GM23338 (cell line): ENCODE measurements at regions not wholly inside any gene's neighbourhood (a gene's known extent, or its start where the extent isn't known, plus 50 kb on each side); places are given as distances from the start of the nearest gene placed in this dataset.

Source experiments
- CREB1 ChIP-seq: fragments of 250-450 bp; sonication (Bioruptor Pico); IDR thresholded peaks from 2 replicates; pipeline ENCODE4 v1.5.0; 2020; ENCODE audit warnings: low read depth, mild to moderate bottlenecking, moderate library complexity
- EZH2phosphoT487 ChIP-seq: fragments of 200-600 bp; sonication (generic); IDR thresholded peaks from one replicate; pipeline ENCODE4 v1.8.1; 2018; ENCODE audit warnings: antibody characterized with exemption; ENCODE audit not compliant: unreplicated experiment
- POLR2AphosphoS5 ChIP-seq: IDR thresholded peaks from 2 replicates; pipeline ENCODE4 v1.6.1; 2016; ENCODE audit warnings: antibody characterized with exemption, low read depth
- ZNF331 ChIP-seq: fragments of 250-450 bp; sonication (Bioruptor Pico); IDR thresholded peaks from 2 replicates; pipeline ENCODE4 v1.5.0; 2020; ENCODE audit warnings: low read depth, mild to moderate bottlenecking, moderate library complexity
- TF ChIP-seq, protein P1 (sequence below), 2 experiments: fragments of 200-600 bp in 1 of 2; sonication (generic) in 1 of 2; conservative IDR thresholded peaks; 2 replicates each; pipeline versions ENCODE4 v1.5.1 to v1.6.1; 2016 to 2017; ENCODE audit warnings: antibody characterized with exemption in 2 of 2, low read depth in 2 of 2, mild to moderate bottlenecking in 2 of 2, moderate library complexity in 1 of 2
- TF ChIP-seq, protein P2 (sequence below): IDR thresholded peaks from one replicate; pipeline ENCODE4 v1.6.1; 2018; ENCODE audit warnings: antibody characterized with exemption; ENCODE audit not compliant: unreplicated experiment

DNA sequence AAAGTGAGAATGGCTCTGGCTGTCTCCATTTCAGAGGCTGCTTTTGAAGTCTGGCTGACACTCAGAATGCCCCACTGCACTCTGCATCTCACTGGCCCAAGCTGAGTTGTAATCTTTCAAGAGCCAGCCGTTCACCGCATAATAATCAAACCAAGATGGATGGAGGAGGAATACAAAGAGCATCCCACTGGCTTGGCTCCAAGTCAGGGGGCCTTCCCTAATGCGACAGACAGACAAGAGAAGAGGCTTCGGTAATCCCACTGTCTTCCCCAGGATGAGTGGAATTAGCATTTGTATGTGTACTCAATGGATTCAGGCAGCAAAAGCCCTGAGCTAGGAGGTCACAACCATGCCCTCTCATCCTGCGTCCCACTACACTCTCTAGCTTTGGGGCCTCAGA is 68.0 kb downstream of the CBLN1 start:
- TF ChIP-seq, protein P1, sequence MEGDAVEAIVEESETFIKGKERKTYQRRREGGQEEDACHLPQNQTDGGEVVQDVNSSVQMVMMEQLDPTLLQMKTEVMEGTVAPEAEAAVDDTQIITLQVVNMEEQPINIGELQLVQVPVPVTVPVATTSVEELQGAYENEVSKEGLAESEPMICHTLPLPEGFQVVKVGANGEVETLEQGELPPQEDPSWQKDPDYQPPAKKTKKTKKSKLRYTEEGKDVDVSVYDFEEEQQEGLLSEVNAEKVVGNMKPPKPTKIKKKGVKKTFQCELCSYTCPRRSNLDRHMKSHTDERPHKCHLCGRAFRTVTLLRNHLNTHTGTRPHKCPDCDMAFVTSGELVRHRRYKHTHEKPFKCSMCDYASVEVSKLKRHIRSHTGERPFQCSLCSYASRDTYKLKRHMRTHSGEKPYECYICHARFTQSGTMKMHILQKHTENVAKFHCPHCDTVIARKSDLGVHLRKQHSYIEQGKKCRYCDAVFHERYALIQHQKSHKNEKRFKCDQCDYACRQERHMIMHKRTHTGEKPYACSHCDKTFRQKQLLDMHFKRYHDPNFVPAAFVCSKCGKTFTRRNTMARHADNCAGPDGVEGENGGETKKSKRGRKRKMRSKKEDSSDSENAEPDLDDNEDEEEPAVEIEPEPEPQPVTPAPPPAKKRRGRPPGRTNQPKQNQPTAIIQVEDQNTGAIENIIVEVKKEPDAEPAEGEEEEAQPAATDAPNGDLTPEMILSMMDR (conservative IDR thresholded peaks at IDR 0.05; ENCODE audit: low read depth in 2 of 2): no peak
- TF ChIP-seq POLR2AphosphoS5 (no peak), CREB1 (CRISPR knock-in tag) (no peak), EZH2phosphoT487 (no peak), ZNF331 (no peak)
- TF ChIP-seq, protein P2, sequence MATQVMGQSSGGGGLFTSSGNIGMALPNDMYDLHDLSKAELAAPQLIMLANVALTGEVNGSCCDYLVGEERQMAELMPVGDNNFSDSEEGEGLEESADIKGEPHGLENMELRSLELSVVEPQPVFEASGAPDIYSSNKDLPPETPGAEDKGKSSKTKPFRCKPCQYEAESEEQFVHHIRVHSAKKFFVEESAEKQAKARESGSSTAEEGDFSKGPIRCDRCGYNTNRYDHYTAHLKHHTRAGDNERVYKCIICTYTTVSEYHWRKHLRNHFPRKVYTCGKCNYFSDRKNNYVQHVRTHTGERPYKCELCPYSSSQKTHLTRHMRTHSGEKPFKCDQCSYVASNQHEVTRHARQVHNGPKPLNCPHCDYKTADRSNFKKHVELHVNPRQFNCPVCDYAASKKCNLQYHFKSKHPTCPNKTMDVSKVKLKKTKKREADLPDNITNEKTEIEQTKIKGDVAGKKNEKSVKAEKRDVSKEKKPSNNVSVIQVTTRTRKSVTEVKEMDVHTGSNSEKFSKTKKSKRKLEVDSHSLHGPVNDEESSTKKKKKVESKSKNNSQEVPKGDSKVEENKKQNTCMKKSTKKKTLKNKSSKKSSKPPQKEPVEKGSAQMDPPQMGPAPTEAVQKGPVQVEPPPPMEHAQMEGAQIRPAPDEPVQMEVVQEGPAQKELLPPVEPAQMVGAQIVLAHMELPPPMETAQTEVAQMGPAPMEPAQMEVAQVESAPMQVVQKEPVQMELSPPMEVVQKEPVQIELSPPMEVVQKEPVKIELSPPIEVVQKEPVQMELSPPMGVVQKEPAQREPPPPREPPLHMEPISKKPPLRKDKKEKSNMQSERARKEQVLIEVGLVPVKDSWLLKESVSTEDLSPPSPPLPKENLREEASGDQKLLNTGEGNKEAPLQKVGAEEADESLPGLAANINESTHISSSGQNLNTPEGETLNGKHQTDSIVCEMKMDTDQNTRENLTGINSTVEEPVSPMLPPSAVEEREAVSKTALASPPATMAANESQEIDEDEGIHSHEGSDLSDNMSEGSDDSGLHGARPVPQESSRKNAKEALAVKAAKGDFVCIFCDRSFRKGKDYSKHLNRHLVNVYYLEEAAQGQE: no peak
